Thyroid gland (tissue), 4 donors: ENCODE measurements at regions not wholly inside any gene's neighbourhood (a gene's known extent, or its start where the extent isn't known, plus 50 kb on each side); places are given as distances from the start of the nearest gene placed in this dataset.

Source experiments
- CTCF ChIP-seq, 6 experiments: fragments of 200-600 bp in 3 of 6; fragments of 450-650 bp in 3 of 6; sonication (generic) in 3 of 6; IDR thresholded peaks; one replicate each; pipeline ENCODE4 v1.5.1; 2016 to 2019; ENCODE audit warnings: antibody characterized with exemption in 6 of 6, mild to moderate bottlenecking in 2 of 6, inconsistent platforms in 1 of 6, moderate library complexity in 1 of 6
- POLR2A ChIP-seq, 2 donors: fragments of 450-650 bp; IDR thresholded peaks; one replicate each; pipeline ENCODE4 v1.6.1; 2017; ENCODE audit warnings: antibody characterized with exemption in 2 of 2, mild to moderate bottlenecking in 2 of 2, moderate library complexity in 1 of 2

GRCh38 chr6:167481307-167481926 is 156.5 kb downstream of the TTLL2 start:
- TF ChIP-seq CTCF (IDR thresholded peaks at IDR 0.05) (no peak), POLR2A (IDR thresholded peaks at IDR 0.05) (no peak)
